MM.1S (cell line): ENCODE measurements at regions not wholly inside any gene's neighbourhood (a gene's known extent, or its start where the extent isn't known, plus 50 kb on each side); places are given as distances from the start of the nearest gene placed in this dataset.
"Not testable (repeated sequence)": the region's sequence is repeated elsewhere in the genome, so short reads cannot be mapped to it uniquely, and the experiment has no call there.

ENCODE experiments used
- DNase-seq: peaks from one replicate; pipeline ENCODE4 v3.0.0-alpha.2; 2015
- H2AFZ ChIP-seq: fragments of 300-600 bp; sonication (generic); 2 replicates; pipeline ENCODE4 v1.6.0; 2016; ENCODE audit warnings: antibody characterized with exemption, low read length
- H3F3A ChIP-seq: fragments of 300-600 bp; sonication (generic); 2 replicates; pipeline ENCODE4 v1.6.1; 2016; ENCODE audit warnings: mild to moderate bottlenecking, antibody characterized with exemption, low read length, moderate library complexity, mixed read lengths; ENCODE audit not compliant: insufficient read depth
- H3K27ac ChIP-seq: fragments of 300-600 bp; sonication (generic); 2 replicates; pipeline ENCODE4 v1.5.1; 2016; ENCODE audit warnings: mild to moderate bottlenecking, low read length
- H3K27me3 ChIP-seq: fragments of 300-600 bp; sonication (generic); replicated peaks from 2 replicates; pipeline ENCODE4 v1.6.0; 2016; ENCODE audit warnings: low read length; ENCODE audit not compliant: insufficient read depth
- H3K36me3 ChIP-seq: fragments of 300-600 bp; sonication (generic); replicated peaks from 2 replicates; pipeline ENCODE4 v1.6.1; 2016; ENCODE audit warnings: mild to moderate bottlenecking, low read length, mixed read lengths; ENCODE audit not compliant: insufficient read depth
- H3K4me1 ChIP-seq: fragments of 300-600 bp; sonication (generic); 2 replicates; pipeline ENCODE4 v1.6.1; 2016; ENCODE audit warnings: low read length, mixed read lengths
- H3K4me2 ChIP-seq: fragments of 300-600 bp; sonication (generic); 2 replicates; pipeline ENCODE4 v1.6.0; 2016; ENCODE audit warnings: low read depth, low read length
- H3K4me3 ChIP-seq: fragments of 300-600 bp; sonication (generic); 2 replicates; pipeline ENCODE4 v1.5.1; 2016; ENCODE audit warnings: low read length, mixed read lengths
- H3K79me2 ChIP-seq: fragments of 300-600 bp; sonication (generic); 2 replicates; pipeline ENCODE4 v1.6.1; 2016; ENCODE audit warnings: mixed run types, low read length, mixed read lengths
- H3K9ac ChIP-seq: fragments of 300-600 bp; sonication (generic); 2 replicates; pipeline ENCODE4 v1.6.1; 2016; ENCODE audit warnings: low read length, mixed read lengths
- H3K9me2 ChIP-seq: fragments of 300-600 bp; sonication (generic); replicated peaks from 2 replicates; pipeline ENCODE4 v1.6.1; 2016; ENCODE audit warnings: mild to moderate bottlenecking, low read length, mixed read lengths; ENCODE audit not compliant: insufficient read depth
- H3K9me3 ChIP-seq: fragments of 300-600 bp; sonication (generic); replicated peaks from 2 replicates; pipeline ENCODE4 v1.6.1; 2016; ENCODE audit warnings: mild to moderate bottlenecking, low read length, mixed read lengths; ENCODE audit not compliant: insufficient read depth
- H4K20me1 ChIP-seq: fragments of 300-600 bp; sonication (generic); 2 replicates; pipeline ENCODE4 v1.6.1; 2016; ENCODE audit warnings: mild to moderate bottlenecking, low read length, moderate library complexity, mixed read lengths; ENCODE audit not compliant: insufficient read depth
- EZH2 ChIP-seq: fragments of 300-600 bp; sonication (generic); optimal IDR thresholded peaks from 2 replicates; pipeline ENCODE3; 2017; ENCODE audit warnings: low read depth, mild to moderate bottlenecking, antibody characterized with exemption, low read length, mixed read lengths
- EZH2phosphoT487 ChIP-seq: fragments of 300-600 bp; sonication (generic); IDR thresholded peaks from 2 replicates; pipeline ENCODE4 v1.6.1; 2018; ENCODE audit warnings: antibody characterized with exemption, low read length
- TF ChIP-seq, protein P1 (sequence below): fragments of 300-600 bp; sonication (generic); IDR thresholded peaks from 2 replicates; pipeline ENCODE4 v1.5.1; 2016; ENCODE audit warnings: antibody characterized with exemption, low read length, mixed read lengths

DNA sequence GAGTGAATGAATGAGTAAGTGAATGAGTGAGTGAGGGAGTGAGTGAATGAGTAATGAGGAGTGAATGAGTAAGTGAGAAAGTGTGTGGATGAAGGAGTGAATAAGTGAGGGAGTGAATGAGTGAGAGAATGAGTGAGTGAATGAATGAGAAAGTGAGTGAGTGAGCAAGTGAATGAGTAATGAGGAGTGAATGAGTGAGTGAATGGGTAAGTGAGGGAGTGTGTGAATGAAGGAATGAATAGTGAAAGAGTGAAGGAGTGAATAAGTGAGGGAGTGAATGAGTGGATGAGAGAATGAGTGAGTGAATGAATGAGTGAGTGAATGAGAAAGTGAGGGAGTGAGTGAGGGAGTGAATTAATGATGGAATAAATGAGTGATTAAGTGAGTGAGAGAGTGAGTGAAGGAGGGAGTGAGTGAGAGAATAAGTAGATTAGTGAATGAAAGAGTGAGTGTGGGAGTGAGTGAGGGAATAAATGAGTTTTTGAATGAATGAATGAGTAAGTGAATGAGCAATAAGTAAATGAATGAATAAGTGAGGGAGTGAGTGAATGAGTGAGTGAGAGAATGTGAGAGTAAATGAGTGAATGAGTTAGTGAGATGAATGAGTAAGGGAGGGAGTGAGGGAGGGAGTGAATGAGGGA, 364.5 kb downstream of the ADGRD1 start:
- Histone ChIP-seq H3K9ac (no peak overlapping the region), H3K27ac (no peak overlapping the region), H3K4me3 (no peak overlapping the region), H3K4me2 (no peak overlapping the region), H3K9me3 (no peaks in the 10 kb centered on the region), H3K27me3 (no peaks in the 10 kb centered on the region; the same call in 1 of the 2 replicates), H3K36me3 (no peaks in the 10 kb centered on the region), H3K79me2 (no peaks in the 10 kb centered on the region), H3K9me2 (no peaks in the 10 kb centered on the region), H4K20me1 (no peaks in the 10 kb centered on the region), H2AFZ (no peak overlapping the region), H3K4me1 (no peaks in the 10 kb centered on the region), H3F3A (no peaks in the 10 kb centered on the region)
- no peak for TF ChIP-seq EZH2
- TF ChIP-seq, protein P1, sequence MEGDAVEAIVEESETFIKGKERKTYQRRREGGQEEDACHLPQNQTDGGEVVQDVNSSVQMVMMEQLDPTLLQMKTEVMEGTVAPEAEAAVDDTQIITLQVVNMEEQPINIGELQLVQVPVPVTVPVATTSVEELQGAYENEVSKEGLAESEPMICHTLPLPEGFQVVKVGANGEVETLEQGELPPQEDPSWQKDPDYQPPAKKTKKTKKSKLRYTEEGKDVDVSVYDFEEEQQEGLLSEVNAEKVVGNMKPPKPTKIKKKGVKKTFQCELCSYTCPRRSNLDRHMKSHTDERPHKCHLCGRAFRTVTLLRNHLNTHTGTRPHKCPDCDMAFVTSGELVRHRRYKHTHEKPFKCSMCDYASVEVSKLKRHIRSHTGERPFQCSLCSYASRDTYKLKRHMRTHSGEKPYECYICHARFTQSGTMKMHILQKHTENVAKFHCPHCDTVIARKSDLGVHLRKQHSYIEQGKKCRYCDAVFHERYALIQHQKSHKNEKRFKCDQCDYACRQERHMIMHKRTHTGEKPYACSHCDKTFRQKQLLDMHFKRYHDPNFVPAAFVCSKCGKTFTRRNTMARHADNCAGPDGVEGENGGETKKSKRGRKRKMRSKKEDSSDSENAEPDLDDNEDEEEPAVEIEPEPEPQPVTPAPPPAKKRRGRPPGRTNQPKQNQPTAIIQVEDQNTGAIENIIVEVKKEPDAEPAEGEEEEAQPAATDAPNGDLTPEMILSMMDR: no peak
- no peak for TF ChIP-seq EZH2phosphoT487
- no peak for DNase-seq

DNA sequence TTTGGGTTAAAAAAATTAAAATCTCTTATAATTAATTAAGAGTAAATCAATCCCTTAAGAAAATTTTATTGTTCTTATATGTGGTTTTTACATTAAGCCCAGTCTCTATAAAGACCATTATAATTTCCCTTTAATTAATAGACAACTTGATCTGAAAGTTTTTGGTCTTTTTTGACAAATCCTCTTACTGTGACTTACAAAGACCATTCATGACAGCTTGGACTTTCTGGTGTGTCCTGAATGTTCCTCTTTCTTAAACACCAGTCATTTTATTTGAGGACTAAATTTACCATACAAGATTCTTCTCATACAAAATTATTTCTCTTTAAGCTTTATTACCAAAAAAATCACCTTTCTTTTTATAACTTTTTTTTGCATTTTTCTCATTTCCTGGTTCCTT, 368.3 kb downstream of the ADGRD1 start:
- no peak for TF ChIP-seq EZH2phosphoT487
- no peak for TF ChIP-seq EZH2
- TF ChIP-seq, protein P1: no peak
- Histone ChIP-seq H3K9me3 (no peaks in the 10 kb centered on the region), H3K9me2 (no peaks in the 10 kb centered on the region), H3K9ac (no peak overlapping the region), H2AFZ (no peak overlapping the region), H4K20me1 (no peaks in the 10 kb centered on the region), H3K4me2 (no peak overlapping the region), H3K4me1 (no peaks in the 10 kb centered on the region), H3K4me3 (no peak overlapping the region), H3K79me2 (no peaks in the 10 kb centered on the region), H3F3A (no peaks in the 10 kb centered on the region), H3K27me3 (no peaks in the 10 kb centered on the region; the same call in 1 of the 2 replicates), H3K36me3 (no peaks in the 10 kb centered on the region), H3K27ac (no peak overlapping the region)
- no peak for DNase-seq

GRCh38 chr12:131322460-131322859, 368.8 kb downstream of the ADGRD1 start:
- not testable (repeated sequence) for DNase-seq, H3K36me3 ChIP-seq, H3K9me2 ChIP-seq, H3K9ac ChIP-seq, H3K4me3 ChIP-seq, H4K20me1 ChIP-seq, H3K27me3 ChIP-seq, H3K79me2 ChIP-seq, H3F3A ChIP-seq, H3K27ac ChIP-seq, H3K9me3 ChIP-seq, H3K4me1 ChIP-seq, H3K4me2 ChIP-seq, H2AFZ ChIP-seq

- no peaks in the 10 kb centered on the region for H4K20me1 ChIP-seq
- TF ChIP-seq, protein P1: no peak
- TF ChIP-seq EZH2phosphoT487 (no peak), EZH2 (no peak)
- no peak overlapping the region for H2AFZ ChIP-seq
- H3K27me3 ChIP-seq: no peaks in the 10 kb centered on the region
- H3K9ac ChIP-seq: no peak overlapping the region
- H3K4me3 ChIP-seq: no peak overlapping the region
- no peaks in the 10 kb centered on the region for H3K36me3 ChIP-seq
- no peak overlapping the region for H3K27ac ChIP-seq
- H3K9me3 ChIP-seq: no peaks in the 10 kb centered on the region
- no peaks in the 10 kb centered on the region for H3K4me1 ChIP-seq
- H3K4me2 ChIP-seq: no peak overlapping the region
- no peaks in the 10 kb centered on the region for H3F3A ChIP-seq
- no peaks in the 10 kb centered on the region for H3K9me2 ChIP-seq
- H3K79me2 ChIP-seq: no peaks in the 10 kb centered on the region
- no peak for DNase-seq
These were observed 370.2 kb downstream of the ADGRD1 start for GRCh38 chr12:131323879-131324278.
